Neural progenitor cell (in vitro differentiated cells): ENCODE measurements at regions not wholly inside any gene's neighbourhood (a gene's known extent, or its start where the extent isn't known, plus 50 kb on each side); places are given as distances from the start of the nearest gene placed in this dataset.
A peak's percentile ranks its signal among the peaks of the same experiment; 100 is the strongest.

ENCODE experiments used
- DNase-seq: peaks from one replicate; pipeline ENCODE4 v3.0.0-alpha.2; 2016; ENCODE audit warnings: low spot score
- H2AFZ ChIP-seq: fragments of 200-600 bp; sonication (generic); replicated peaks from 2 replicates; pipeline ENCODE4 v1.6.1; 2016; ENCODE audit warnings: antibody characterized with exemption
- H3F3A ChIP-seq: fragments of 200-600 bp; sonication (generic); 2 replicates; pipeline ENCODE4 v1.6.1; 2016; ENCODE audit warnings: antibody characterized with exemption, low read depth
- H3K27ac ChIP-seq: fragments of 200-600 bp; sonication (generic); 2 replicates; pipeline ENCODE4 v1.5.1; 2016; ENCODE audit warnings: mild to moderate bottlenecking
- H3K27me3 ChIP-seq: fragments of 200-600 bp; sonication (generic); 2 replicates; pipeline ENCODE4 v1.6.1; 2016; ENCODE audit warnings: mild to moderate bottlenecking, moderate library complexity
- H3K36me3 ChIP-seq: fragments of 200-600 bp; sonication (generic); 2 replicates; pipeline ENCODE4 v1.5.1; 2016
- H3K4me1 ChIP-seq: fragments of 200-600 bp; sonication (generic); 2 replicates; pipeline ENCODE4 v1.6.1; 2016; ENCODE audit warnings: mixed run types
- H3K4me2 ChIP-seq: fragments of 200-600 bp; sonication (generic); 2 replicates; pipeline ENCODE4 v1.6.1; 2016
- H3K4me3 ChIP-seq: fragments of 200-600 bp; sonication (generic); 2 replicates; pipeline ENCODE4 v1.5.1; 2016
- H3K79me2 ChIP-seq: fragments of 200-600 bp; sonication (generic); 2 replicates; pipeline ENCODE4 v1.6.1; 2016; ENCODE audit warnings: low read depth
- H3K9ac ChIP-seq: fragments of 200-600 bp; sonication (generic); 2 replicates; pipeline ENCODE4 v1.6.1; 2016
- H3K9me3 ChIP-seq: fragments of 200-600 bp; sonication (generic); 2 replicates; pipeline ENCODE4 v1.5.1; 2016; ENCODE audit warnings: low read depth
- H4K20me1 ChIP-seq: fragments of 200-600 bp; sonication (generic); 2 replicates; pipeline ENCODE4 v1.6.1; 2016; ENCODE audit warnings: low read depth
- H3K27ac Mint-ChIP-seq: 3 replicates; pipeline ENCODE4 v1.8.0; 2021; ENCODE audit warnings: mixed read lengths
- H3K27me3 Mint-ChIP-seq: 2 replicates; pipeline ENCODE4 v1.8.0; 2022; ENCODE audit warnings: low read depth, mild to moderate bottlenecking, inconsistent platforms, moderate library complexity, mixed read lengths; ENCODE audit not compliant: insufficient read depth
- H3K36me3 Mint-ChIP-seq: 3 replicates; pipeline ENCODE4 v1.8.0; 2021; ENCODE audit warnings: mixed read lengths
- H3K4me1 Mint-ChIP-seq: 3 replicates; pipeline ENCODE4 v1.8.0; 2021; ENCODE audit warnings: mixed read lengths
- H3K4me3 Mint-ChIP-seq: 3 replicates; pipeline ENCODE4 v1.8.0; 2021; ENCODE audit warnings: mild to moderate bottlenecking, moderate library complexity, mixed read lengths
- H3K9me3 Mint-ChIP-seq: 3 replicates; pipeline ENCODE4 v1.8.0; 2020; ENCODE audit warnings: mixed read lengths
- EZH2 ChIP-seq: fragments of 200-600 bp; sonication (generic); IDR thresholded peaks from 2 replicates; pipeline ENCODE4 v1.6.1; 2017; ENCODE audit warnings: antibody characterized with exemption, mild to moderate bottlenecking, moderate library complexity
- EZH2phosphoT487 ChIP-seq: fragments of 200-600 bp; sonication (generic); IDR thresholded peaks from 2 replicates; pipeline ENCODE4 v1.6.1; 2017; ENCODE audit warnings: antibody characterized with exemption
- TF ChIP-seq, protein P1 (sequence below): fragments of 200-600 bp; sonication (generic); IDR thresholded peaks from 2 replicates; pipeline ENCODE4 v1.5.1; 2017; ENCODE audit warnings: antibody characterized with exemption, mild to moderate bottlenecking

DNA sequence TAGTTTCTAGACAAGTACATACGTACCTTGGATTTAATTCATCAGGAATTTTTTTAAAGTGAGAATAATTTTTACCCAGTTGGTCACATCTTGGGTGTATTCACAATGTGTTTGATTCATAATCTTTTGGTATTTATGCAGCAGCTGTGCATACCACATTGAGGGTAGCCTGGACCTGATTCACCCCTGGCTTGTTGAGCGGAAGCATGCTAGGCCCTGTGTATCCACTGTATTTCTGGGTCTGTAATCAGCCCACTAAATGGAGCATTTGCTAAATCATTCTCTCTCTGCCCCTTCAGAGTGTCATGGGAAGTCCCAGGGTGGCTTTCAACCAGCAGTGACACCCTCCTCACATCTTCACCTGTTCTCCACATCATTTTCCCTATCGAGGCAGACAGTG is 203.8 kb upstream of the RGS6 start:
- no peak for TF ChIP-seq EZH2phosphoT487
- TF ChIP-seq, protein P1, sequence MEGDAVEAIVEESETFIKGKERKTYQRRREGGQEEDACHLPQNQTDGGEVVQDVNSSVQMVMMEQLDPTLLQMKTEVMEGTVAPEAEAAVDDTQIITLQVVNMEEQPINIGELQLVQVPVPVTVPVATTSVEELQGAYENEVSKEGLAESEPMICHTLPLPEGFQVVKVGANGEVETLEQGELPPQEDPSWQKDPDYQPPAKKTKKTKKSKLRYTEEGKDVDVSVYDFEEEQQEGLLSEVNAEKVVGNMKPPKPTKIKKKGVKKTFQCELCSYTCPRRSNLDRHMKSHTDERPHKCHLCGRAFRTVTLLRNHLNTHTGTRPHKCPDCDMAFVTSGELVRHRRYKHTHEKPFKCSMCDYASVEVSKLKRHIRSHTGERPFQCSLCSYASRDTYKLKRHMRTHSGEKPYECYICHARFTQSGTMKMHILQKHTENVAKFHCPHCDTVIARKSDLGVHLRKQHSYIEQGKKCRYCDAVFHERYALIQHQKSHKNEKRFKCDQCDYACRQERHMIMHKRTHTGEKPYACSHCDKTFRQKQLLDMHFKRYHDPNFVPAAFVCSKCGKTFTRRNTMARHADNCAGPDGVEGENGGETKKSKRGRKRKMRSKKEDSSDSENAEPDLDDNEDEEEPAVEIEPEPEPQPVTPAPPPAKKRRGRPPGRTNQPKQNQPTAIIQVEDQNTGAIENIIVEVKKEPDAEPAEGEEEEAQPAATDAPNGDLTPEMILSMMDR, result no peak
- TF ChIP-seq EZH2, result no peak
- Mint-ChIP-seq H3K27me3 (peaks cover 3% of the 10 kb centered on the region), H3K4me3 (no peak overlapping the region), H3K36me3 (peaks cover 52% of the 10 kb centered on the region), H3K9me3 (no peaks in the 10 kb centered on the region), H3K27ac (no peak overlapping the region), H3K4me1 (peaks cover 13% of the 10 kb centered on the region)
- Histone ChIP-seq H3K27ac (no peak overlapping the region), H3K9me3 (no peaks in the 10 kb centered on the region), H3K4me3 (no peak overlapping the region), H3K9ac (no peak overlapping the region), H3K36me3 (no peaks in the 10 kb centered on the region), H3K4me1 (peaks cover 9% of the 10 kb centered on the region), H2AFZ (no peak overlapping the region), H3K79me2 (no peaks in the 10 kb centered on the region), H3K4me2 (no peak overlapping the region), H3F3A (no peaks in the 10 kb centered on the region), H3K27me3 (no peaks in the 10 kb centered on the region), H4K20me1 (no peaks in the 10 kb centered on the region)
- DNase-seq, result no peak

DNA sequence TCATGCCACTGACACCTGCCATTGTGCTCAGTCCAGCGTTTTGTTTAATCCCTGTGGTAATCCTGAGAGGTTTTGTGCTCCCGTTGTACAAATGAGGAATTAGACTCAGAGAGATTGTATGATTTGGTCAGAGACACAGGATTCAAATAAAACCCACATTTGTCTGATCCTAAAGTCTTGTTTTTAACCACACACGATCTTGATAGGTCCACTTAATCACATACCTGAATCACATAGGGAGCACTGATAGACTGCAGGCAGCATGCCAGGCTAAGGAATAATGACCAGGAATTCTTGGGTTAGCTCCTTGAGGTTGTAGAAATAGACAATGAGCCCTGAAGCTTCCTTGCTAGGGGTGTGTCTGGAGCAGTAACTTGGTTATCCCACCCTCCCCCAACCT is 202.6 kb upstream of the RGS6 start:
- H3K27me3 ChIP-seq, result no peaks in the 10 kb centered on the region
- no peaks in the 10 kb centered on the region for H4K20me1 ChIP-seq
- H3K36me3 ChIP-seq, result peaks cover 4% of the 10 kb centered on the region
- H3K4me2 ChIP-seq, result no peak overlapping the region
- Mint-ChIP-seq H3K27me3 (peaks cover 2% of the 10 kb centered on the region), H3K4me3 (no peak overlapping the region), H3K9me3 (no peaks in the 10 kb centered on the region), H3K36me3 (peaks cover 54% of the 10 kb centered on the region), H3K27ac (peak overlapping the region; percentile 19), H3K4me1 (peaks cover 13% of the 10 kb centered on the region)
- no peaks in the 10 kb centered on the region for H3F3A ChIP-seq
- H3K9me3 ChIP-seq, result no peaks in the 10 kb centered on the region
- no peak overlapping the region for H2AFZ ChIP-seq
- no peak for DNase-seq
- H3K79me2 ChIP-seq, result no peaks in the 10 kb centered on the region
- H3K9ac ChIP-seq, result no peak overlapping the region
- H3K4me1 ChIP-seq, result peaks cover 9% of the 10 kb centered on the region
- H3K4me3 ChIP-seq, result no peak overlapping the region
- no peak for TF ChIP-seq EZH2phosphoT487
- TF ChIP-seq, protein P1, result no peak
- H3K27ac ChIP-seq, result no peak overlapping the region

DNA sequence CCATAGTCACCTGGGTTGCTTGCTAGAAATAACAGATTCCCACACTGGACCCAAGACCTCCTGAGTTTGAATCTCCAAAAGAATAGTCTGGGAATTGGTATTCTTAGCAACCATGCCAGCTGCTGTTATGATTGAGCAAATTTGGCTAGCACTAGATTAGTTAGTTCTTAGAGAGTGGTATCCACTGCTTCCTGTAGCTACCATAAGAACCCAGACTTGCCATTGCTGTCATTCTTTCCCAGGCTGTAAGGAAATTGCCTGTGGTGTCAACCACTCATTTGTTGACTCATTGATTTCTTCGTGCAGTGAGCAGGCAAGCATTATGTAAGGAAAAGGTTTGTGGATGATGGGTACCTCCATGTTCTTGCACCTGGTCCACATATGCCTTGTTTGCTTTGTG is 201.8 kb upstream of the RGS6 start:
- H3K27me3 Mint-ChIP-seq, result peaks cover 2% of the 10 kb centered on the region
- no peaks in the 10 kb centered on the region for H3K27me3 ChIP-seq
- H3K9me3 ChIP-seq, result no peaks in the 10 kb centered on the region
- no peak overlapping the region for H3K4me3 Mint-ChIP-seq
- H3K4me2 ChIP-seq, result no peak overlapping the region
- H3K36me3 ChIP-seq, result peaks cover 6% of the 10 kb centered on the region
- no peak overlapping the region for H2AFZ ChIP-seq
- H3K9me3 Mint-ChIP-seq, result no peaks in the 10 kb centered on the region
- DNase-seq, result no peak
- no peak overlapping the region for H3K4me3 ChIP-seq
- no peaks in the 10 kb centered on the region for H3K79me2 ChIP-seq
- H3K9ac ChIP-seq, result no peak overlapping the region
- H3K36me3 Mint-ChIP-seq, result peaks cover 55% of the 10 kb centered on the region
- H4K20me1 ChIP-seq, result no peaks in the 10 kb centered on the region
- peaks cover 9% of the 10 kb centered on the region for H3K4me1 ChIP-seq
- TF ChIP-seq, protein P1, result no peak
- TF ChIP-seq EZH2 (no peak), EZH2phosphoT487 (no peak)
- peaks cover 13% of the 10 kb centered on the region for H3K4me1 Mint-ChIP-seq
- no peak overlapping the region for H3K27ac ChIP-seq
- H3F3A ChIP-seq, result no peaks in the 10 kb centered on the region
- no peak overlapping the region for H3K27ac Mint-ChIP-seq

GRCh38 chr14:71731096-71731495 is 201.1 kb upstream of the RGS6 start:
- peaks cover 56% of the 10 kb centered on the region for H3K36me3 Mint-ChIP-seq
- Histone ChIP-seq H3K27me3 (no peaks in the 10 kb centered on the region), H3K27ac (no peak overlapping the region), H3K9ac (no peak overlapping the region), H3K4me3 (no peak overlapping the region), H3K36me3 (peaks cover 6% of the 10 kb centered on the region), H2AFZ (no peak overlapping the region), H3K79me2 (no peaks in the 10 kb centered on the region), H3K9me3 (no peaks in the 10 kb centered on the region), H3K4me2 (no peak overlapping the region), H4K20me1 (no peaks in the 10 kb centered on the region), H3K4me1 (peaks cover 9% of the 10 kb centered on the region), H3F3A (no peaks in the 10 kb centered on the region)
- H3K27me3 Mint-ChIP-seq, result peaks cover 2% of the 10 kb centered on the region
- H3K4me3 Mint-ChIP-seq, result no peak overlapping the region
- H3K27ac Mint-ChIP-seq, result peak overlapping the region; percentile 61
- DNase-seq, result no peak
- peaks cover 13% of the 10 kb centered on the region for H3K4me1 Mint-ChIP-seq
- no peaks in the 10 kb centered on the region for H3K9me3 Mint-ChIP-seq
- TF ChIP-seq EZH2phosphoT487 (no peak), EZH2 (no peak)
- TF ChIP-seq, protein P1, result no peak
